GM19372 (cell line): ENCODE measurements at regions not wholly inside any gene's neighbourhood (a gene's known extent, or its start where the extent isn't known, plus 50 kb on each side); places are given as distances from the start of the nearest gene placed in this dataset.
"Not testable (repeated sequence)": the region's sequence is repeated elsewhere in the genome, so short reads cannot be mapped to it uniquely, and the experiment has no call there.

Experiments used
- ATAC-seq: cut with Tn5 transposase; IDR thresholded peaks from one replicate; pipeline ENCODE4 v1.9.1; 2021; ENCODE audit warnings: mild to moderate bottlenecking, low read depth, moderate library complexity; ENCODE audit not compliant: unreplicated experiment

DNA sequence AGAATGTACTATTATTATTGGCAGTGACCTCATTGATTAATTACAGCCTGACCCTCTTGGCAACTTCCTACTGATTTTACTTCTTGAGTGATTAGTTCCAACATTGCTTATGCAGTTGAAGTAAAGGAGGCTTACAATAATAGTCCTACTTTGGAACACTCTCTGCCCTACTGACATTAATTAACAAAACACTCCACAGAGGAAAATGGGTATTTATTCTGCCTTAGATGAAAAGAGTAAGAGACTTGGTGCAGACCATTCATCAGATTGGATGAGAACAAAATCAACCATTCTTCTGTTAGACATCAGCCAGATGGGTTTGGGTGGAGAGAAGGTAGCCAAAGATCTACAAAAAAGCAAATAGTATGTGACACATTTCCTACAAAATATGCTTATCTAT, 363.8 kb downstream of the FAT3 start:
- ATAC-seq: no peak

GRCh38 chr11:92589512-92589911, 364.9 kb downstream of the FAT3 start:
- ATAC-seq: no peak

DNA sequence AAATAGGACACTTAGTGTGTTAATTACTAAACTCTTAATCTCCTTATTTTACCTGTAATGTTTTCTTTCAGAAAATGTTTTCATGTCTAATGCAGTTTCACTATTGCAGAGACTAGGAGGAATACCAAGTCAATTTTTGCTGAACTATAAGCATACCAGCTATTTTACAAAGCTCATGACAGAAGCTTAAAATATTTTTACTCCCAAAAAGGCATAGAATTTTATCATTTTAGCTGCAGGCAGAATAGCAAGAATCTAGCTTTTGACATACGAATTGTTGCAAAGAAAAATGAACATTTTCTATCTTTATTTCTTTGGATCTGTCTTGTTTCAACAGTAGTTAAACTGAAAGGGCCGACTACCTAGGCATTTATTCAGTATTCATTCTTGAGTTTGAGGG, 366.9 kb downstream of the FAT3 start:
- ATAC-seq: no peak

GRCh38 chr11:92594251-92594650, 369.6 kb downstream of the FAT3 start:
- no peak for ATAC-seq

- no peak for ATAC-seq
Observed at GRCh38 chr11:92595052-92595451, 370.4 kb downstream of the FAT3 start.

GRCh38 chr11:92596596-92597317, 372.1 kb downstream of the FAT3 start:
- no peak for ATAC-seq

DNA sequence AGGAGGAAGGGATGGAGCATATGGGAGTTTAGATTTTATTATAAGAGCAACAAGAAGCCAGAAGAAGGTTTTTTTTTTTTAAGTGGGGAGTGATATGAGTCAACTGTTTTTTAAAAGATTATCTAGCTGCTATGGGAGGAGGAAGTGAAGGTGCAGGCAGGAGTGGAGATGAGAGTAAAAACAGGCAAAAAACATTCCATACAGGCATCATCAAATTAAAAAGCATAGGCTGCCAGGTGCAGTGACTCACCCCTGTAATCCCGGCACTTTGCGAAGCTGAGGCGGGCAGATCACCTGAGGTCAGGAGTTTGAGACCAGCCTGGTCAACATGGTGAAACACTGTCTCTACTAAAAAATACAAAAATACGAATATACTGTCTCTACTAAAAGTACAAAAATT, 368.4 kb upstream of the MTNR1B start:
- ATAC-seq: no peak

GRCh38 chr11:92605667-92606066, 363.8 kb upstream of the MTNR1B start:
- ATAC-seq: no peak

DNA sequence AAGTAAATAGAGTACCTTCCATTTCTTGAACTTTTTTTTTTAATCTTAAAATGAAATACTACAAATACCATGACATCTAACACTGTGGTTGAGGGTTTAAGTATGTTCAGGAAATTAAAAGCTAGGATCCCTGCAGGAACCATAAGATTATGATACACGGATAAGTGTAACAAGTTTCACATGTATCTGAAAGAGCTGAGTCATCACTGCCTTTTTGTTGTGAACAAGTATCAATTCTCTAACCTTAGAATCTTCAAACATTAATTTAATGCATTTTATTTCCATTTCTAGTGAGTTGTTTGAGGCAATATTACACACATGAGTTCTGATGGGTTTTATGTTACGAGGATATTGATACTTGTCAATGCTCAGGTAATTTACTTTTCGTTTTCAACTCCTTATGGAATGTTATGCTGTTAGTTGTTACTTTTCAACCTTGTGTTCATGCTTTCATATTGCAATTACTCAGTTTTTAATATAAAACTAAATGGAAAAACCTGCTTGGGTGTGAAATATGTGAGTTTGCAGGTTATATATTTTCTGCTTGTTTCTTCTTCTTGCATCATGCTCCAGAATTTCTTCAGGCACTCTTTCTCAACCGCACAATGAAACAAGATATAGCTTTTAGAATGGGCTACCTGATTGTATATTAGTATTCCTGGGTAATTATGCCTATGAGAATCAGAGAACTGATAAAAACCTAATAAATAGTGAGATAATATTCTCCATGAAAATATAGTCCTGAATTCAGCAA, 361.3 kb upstream of the MTNR1B start:
- no peak for ATAC-seq

DNA sequence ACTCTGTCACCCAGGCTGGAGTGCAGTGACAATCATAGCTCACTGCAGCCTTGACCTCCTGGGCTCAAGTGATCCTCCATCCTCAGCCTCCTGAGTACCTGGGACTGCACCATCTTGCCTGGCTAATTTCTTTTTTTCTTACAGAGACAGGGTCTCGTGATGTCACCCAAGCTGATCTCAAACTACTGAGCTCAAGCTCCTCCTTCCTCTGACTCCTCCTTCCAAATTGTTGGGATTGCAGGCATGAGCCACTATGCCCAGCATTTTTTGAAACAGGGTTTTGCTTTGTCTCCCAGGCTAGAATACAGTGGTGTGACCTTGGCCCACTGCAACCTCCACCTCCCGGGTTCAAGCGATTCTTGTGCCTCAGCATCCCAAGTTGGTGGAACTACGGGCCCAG, 358.3 kb upstream of the MTNR1B start:
- no peak for ATAC-seq

DNA sequence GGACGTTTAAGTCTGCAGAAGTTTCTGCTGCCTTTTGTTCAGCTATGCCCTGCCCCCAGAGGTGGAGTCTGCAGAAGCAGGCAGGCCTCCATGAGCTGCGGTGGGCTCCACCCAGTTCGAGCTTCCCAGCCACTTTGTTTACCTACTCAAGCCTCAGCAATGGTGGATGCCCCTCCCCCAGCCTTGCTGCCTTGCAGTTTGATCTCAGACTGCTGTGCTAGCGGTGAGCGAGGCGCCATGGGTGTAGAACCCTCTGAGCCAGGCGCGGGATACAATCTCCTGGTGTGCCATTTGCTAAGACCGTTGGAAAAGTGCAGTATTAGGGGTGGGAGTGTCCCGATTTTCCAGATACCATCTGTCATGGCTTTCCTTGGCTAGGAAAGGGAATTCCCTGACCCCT, 351.4 kb upstream of the MTNR1B start:
- not testable (repeated sequence) for ATAC-seq

DNA sequence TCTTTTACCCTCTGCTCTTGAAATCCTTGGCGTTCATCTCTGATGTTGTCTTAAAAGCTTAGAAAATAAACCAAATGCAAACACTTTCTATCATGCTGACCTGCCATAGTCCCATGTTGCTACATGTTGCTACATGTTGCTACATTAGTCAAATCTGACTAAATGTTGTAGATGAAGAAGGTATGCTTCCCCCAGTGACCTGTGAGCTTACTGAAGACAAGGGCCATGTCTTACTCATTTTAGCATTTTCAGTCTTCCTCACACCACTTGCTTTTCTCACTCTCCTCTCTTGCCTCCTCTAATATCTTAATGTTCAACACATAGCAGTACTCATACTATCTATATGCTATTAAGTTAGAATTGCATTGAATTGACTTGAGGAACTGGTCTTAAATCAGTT, 346.4 kb upstream of the MTNR1B start:
- no peak for ATAC-seq

DNA sequence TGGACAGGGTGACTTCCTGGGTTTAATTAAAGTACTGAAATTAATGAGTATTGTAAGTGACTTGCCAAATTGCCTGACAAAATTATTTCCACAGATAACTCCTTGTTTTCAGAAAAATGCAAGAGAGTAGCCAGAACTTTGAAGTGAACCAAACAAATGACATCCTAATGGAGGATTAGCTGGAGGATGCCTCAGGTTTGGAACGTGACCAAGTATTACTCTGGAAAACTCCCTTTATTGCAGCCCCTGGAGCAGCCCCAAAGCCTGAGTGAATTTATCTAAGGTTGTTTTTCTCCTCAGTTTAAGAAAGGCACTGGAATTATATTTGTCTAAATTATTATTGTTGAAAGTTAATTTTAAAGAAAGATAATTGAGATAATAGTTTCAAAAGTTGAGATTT, 343.6 kb upstream of the MTNR1B start:
- no peak for ATAC-seq

- ATAC-seq: no peak
Observed at GRCh38 chr11:92626624-92627023, 342.8 kb upstream of the MTNR1B start.

- ATAC-seq: no peak
Observed at GRCh38 chr11:92627615-92628256, 341.7 kb upstream of the MTNR1B start.

DNA sequence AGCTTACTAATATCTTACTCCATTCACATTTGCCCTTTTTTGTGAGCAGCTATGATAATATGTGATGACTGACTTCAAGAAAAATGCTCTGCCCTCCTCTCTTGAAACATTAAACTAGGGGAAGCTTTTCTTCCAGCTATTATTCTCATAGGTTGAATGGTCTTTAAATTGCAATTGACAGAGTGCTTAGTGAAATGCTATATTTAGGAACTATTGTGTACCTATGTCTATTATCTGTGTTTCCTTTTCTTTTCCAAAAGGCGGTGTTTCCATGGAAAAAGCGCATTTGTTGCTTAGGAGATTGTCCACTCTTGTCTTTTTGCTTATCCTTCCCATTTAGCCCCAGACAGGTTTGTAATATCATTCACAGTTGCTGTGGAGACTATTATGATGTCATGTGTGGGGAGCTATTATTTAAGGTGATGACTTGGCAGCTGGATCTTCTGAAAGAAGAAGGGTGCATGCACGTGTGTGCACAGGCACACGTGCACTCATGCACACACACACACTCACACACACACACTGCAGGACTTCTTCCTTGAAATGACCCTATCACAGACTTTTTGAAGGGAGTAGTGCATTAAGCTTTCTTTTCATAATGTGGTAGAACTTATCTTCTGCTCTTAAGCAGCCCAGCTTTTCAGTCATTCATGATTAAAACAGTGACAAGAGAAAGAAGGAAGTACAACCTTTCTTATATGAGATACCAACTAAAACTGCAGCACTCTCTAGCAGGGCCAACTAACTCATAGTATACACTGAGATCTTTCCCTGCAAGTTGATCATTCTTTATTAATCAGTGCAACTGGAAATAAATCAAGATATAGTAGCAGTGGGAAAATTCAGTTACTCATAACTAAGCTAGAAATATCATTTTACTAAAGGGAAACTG, 340.8 kb upstream of the MTNR1B start:
- no peak for ATAC-seq

DNA sequence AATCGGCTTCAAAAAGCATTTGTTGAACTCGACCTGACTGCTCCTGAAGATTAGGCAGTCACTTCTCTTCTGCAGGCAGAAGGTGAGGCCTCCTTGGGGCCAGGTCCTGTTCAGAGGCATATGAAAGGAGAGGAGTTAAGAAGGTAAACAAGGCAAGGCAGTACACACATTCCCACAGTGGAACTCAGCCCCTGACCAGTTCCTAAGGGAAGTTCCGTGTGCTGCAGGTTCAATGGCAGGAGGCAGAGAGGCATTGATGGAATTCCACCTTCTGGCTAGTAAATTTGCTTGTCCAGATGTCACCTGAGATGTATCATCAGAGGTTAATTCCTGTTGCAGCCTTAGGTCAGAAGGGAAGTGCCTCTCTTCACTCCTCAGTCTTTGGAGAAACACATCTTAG, 337.0 kb upstream of the MTNR1B start:
- ATAC-seq: no peak

- no peak for ATAC-seq
Observed at GRCh38 chr11:92633820-92634219, 335.6 kb upstream of the MTNR1B start.

GRCh38 chr11:92636543-92637188, 332.8 kb upstream of the MTNR1B start:
- no peak for ATAC-seq

DNA sequence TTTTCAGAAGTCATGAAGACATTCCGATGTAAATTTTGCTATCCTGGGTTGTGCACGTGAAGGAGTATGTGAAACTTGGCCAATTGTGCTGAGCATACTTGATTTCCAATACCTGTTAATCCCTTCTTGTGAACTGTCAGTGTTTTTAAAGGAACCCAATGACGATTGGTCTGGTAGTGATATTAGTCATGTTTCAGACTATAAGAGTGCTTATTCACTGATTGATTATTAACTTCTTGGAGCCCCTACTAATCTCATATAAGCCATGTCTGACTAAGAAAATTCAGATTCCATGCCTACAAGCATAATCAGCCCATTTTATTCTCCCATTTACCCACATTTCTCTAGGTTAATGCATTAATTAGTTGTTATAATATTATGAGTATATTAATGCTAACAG, 330.8 kb upstream of the MTNR1B start:
- no peak for ATAC-seq
